HS-27A (cell line): ENCODE measurements at regions not wholly inside any gene's neighbourhood (a gene's known extent, or its start where the extent isn't known, plus 50 kb on each side); places are given as distances from the start of the nearest gene placed in this dataset.
A peak's percentile ranks its signal among the peaks of the same experiment; 100 is the strongest.
"Not testable (repeated sequence)": the region's sequence is repeated elsewhere in the genome, so short reads cannot be mapped to it uniquely, and the experiment has no call there.

Experiments used
- DNase-seq: peaks from one replicate; pipeline ENCODE4 v3.0.0-alpha.2; 2012; ENCODE audit warnings: low read depth, missing footprints

DNA sequence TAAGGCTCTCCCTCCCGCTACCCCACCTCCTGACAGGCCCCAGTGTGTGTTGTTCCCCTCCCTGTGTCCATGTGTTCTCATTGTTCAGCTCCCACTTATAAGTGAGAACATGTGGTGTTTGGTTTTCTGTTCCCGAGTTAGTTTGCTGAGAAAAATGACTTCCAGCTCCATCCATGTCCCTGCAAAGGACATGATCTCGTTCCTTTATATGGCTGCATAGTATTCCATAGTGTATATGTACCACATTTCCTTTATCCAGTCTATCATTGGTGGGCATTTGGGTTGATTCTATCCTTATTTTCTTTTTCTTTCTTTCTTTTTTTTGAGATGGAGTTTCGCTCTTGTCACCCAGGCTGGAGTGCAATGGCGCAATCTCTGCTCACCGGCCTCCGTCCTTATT, 57.8 kb upstream of the RASSF3 start:
- DNase-seq: not testable (repeated sequence)

DNA sequence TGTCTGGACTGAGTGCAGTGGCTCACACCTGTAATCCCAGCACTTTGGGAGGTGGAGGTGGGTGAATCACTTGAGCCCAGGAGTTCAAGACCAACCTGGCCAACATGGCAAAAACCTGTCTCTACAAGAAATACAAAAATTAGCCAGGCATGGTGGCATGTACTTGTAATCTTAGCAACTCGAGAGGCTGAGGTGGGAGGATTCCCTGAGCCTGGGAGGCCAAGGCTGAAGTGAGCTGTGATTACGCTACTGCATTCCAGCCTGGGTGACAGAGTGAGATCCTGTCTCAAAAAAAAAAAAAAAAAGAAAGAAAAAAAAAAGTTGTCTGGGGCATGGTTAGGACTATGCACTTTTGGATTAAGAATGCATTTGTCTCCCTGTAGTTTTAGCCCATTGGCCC, 56.6 kb upstream of the RASSF3 start:
- DNase-seq: not testable (repeated sequence)

DNA sequence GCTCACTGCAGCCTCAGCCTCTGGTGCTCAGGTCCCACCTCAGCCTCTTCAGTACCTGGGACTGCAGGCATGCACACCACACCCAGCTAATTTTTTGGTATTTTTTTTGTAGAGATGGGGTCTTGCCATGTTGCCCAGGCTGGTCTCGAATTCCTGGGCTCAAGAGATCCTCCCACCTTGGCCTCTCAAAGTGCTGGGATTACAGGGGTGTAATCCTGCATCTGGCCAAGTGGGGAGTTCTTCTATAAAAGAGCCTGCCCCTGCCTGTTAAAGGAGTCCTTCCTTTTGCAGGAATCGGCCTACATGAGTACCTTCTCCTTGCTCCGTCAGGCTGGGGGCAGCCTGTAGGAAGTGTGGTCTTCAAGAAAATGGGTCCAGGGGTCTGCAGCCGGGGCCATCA, 54.1 kb upstream of the RASSF3 start:
- DNase-seq: no peak

DNA sequence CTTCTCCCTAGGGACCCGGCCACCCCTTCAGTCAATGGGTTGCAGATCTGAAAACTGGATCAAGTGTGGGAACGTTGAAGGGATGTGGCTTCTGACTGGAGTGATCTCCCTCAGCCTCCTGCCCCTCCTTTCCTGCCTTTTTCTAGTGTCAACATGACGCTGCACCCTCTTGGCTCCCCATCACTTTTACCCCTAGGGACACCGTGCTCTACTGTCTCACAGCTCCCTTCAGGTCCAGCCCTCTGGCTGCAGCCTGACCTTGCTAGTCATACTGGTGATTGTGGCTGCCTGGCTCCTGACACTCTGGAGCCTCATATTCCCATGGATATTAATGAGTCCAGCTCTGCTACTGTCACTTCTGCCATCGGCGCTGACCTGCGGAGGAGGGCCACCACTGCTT, 51.5 kb upstream of the RASSF3 start:
- no peak for DNase-seq

DNA sequence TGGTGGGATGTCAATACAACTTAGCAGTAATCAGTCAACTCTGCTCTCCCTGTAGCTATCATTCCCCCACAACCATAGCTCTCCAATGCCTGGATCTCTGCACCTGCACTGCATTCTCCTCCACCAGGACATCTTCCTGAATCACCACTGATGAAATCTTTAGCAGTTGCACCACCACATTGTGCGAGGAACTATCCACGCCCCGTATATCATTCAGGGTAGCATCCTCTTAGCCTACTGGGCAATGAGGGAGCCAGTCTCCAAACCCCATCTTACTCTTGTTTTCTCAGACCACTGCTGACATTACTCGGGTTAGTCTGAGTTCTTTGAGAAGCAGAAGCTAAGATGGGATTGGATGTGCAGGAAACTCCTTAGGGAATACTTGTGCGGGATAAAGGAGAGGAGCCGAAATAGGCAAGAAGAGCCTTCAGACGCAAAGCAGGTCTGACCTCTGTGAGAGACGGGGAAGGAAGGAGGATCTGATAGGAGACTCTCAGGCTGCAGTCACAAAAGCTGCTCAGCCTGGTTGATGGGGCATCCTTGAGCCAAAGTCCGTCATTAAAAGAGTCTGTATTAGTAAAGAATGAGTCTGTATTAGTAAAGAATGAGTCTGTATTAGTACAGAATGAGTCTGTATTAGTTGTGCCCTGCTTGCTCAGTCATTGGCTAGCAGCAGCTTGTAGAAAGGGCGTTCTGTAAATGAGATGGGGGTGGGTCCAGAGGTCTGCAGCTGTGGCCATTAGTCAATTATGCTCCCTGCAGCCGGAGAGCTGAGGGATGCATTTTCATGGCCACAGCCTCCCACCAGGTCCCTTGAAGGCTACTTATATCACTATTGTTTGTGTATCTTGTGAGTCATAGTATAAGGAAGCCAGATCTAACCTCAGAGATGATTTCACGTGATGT, 49.6 kb upstream of the RASSF3 start:
- DNase-seq: peak; percentile 60
